HEK293 (cell line): ENCODE measurements at regions not wholly inside any gene's neighbourhood (a gene's known extent, or its start where the extent isn't known, plus 50 kb on each side); places are given as distances from the start of the nearest gene placed in this dataset.

Experiments used
- CTCF ChIA-PET: fragments of 350-600 bp; formaldehyde crosslinking; extraction: SDS; loops from one replicate; lab custom pipeline; 2021; ENCODE audit warnings: antibody characterized with exemption; lab: Yijun Ruan, JAX
- POLR2A ChIA-PET: fragments of 300-600 bp; formaldehyde crosslinking; extraction: SDS; loops from one replicate; lab custom pipeline; 2020; ENCODE audit warnings: antibody characterized with exemption, inconsistent platforms; lab: Yijun Ruan, JAX
- H3K27ac ChIP-seq: fragments of 200-500 bp; sonication (Bioruptor generic); 2 replicates; pipeline ENCODE4 v1.5.1; 2014; ENCODE audit warnings: low read depth, low read length, control low read depth, inconsistent platforms; ENCODE audit errors: extremely low read depth
- H3K36me3 ChIP-seq, 2 experiments: fragments of 200-500 bp in 1 of 2; sonication (Bioruptor generic) in 1 of 2; 1 replicate in 1 of 2; 2 replicates in 1 of 2; pipeline ENCODE4 v1.5.1; 2014 to 2017; ENCODE audit warnings: inconsistent platforms in 2 of 2, low read length in 2 of 2; ENCODE audit not compliant: control insufficient read depth in 2 of 2, insufficient read depth in 1 of 2
- H3K4me1 ChIP-seq: fragments of 200-500 bp; sonication (Bioruptor generic); 2 replicates; pipeline ENCODE4 v1.5.1; 2014; ENCODE audit warnings: mild to moderate bottlenecking, low read length, inconsistent platforms; ENCODE audit not compliant: control insufficient read depth, insufficient read depth
- H3K4me3 ChIP-seq: 2 replicates; pipeline ENCODE4 v1.5.1; 2011; ENCODE audit warnings: low read depth, mild to moderate bottlenecking, control low read depth, low read length, moderate library complexity
- H3K9me3 ChIP-seq: fragments of 200-500 bp; sonication (Bioruptor generic); 2 replicates; pipeline ENCODE4 v1.5.1; 2014; ENCODE audit warnings: low read depth, low read length, inconsistent platforms; ENCODE audit not compliant: control insufficient read depth, insufficient read depth
- CTCF ChIP-seq: fragments of 450-650 bp; formaldehyde crosslinking; IDR thresholded peaks from 2 replicates; pipeline ENCODE4 v1.5.1; 2016; ENCODE audit warnings: missing biosample characterization, missing genetic modification characterization
- GFI1B ChIP-seq: fragments of 450-650 bp; formaldehyde crosslinking; IDR thresholded peaks from 2 replicates; pipeline ENCODE4 v1.5.1; 2016; ENCODE audit warnings: missing biosample characterization, missing genetic modification characterization
- GLIS1 ChIP-seq: fragments of 450-650 bp; formaldehyde crosslinking; IDR thresholded peaks from 2 replicates; pipeline ENCODE4 v1.5.1; 2016; ENCODE audit warnings: missing biosample characterization, missing genetic modification characterization
- INSM2 ChIP-seq: fragments of 450-650 bp; formaldehyde crosslinking; IDR thresholded peaks from 2 replicates; pipeline ENCODE4 v1.5.1; 2016; ENCODE audit warnings: missing biosample characterization, missing genetic modification characterization
- KLF8 ChIP-seq: fragments of 450-650 bp; formaldehyde crosslinking; IDR thresholded peaks from 2 replicates; pipeline ENCODE4 v1.5.1; 2016; ENCODE audit warnings: missing biosample characterization, missing genetic modification characterization
- MEIS1 ChIP-seq: sonication (generic); formaldehyde crosslinking; IDR thresholded peaks from 2 replicates; pipeline ENCODE4 v1.8.1; 2022; ENCODE audit warnings: missing genetic modification reagents, mild to moderate bottlenecking, borderline replicate concordance
- REST ChIP-seq: fragments of 450-650 bp; formaldehyde crosslinking; IDR thresholded peaks from 2 replicates; pipeline ENCODE4 v1.5.1; 2016; ENCODE audit warnings: missing biosample characterization, missing genetic modification characterization
- SP2 ChIP-seq: fragments of 450-650 bp; formaldehyde crosslinking; IDR thresholded peaks from 2 replicates; pipeline ENCODE4 v1.5.1; 2016; ENCODE audit warnings: missing biosample characterization, missing genetic modification characterization
- ZBTB44 ChIP-seq: fragments of 450-650 bp; IDR thresholded peaks from 2 replicates; pipeline ENCODE4 v1.5.1; 2018; ENCODE audit warnings: missing biosample characterization, mild to moderate bottlenecking, missing genetic modification characterization
- ZBTB48 ChIP-seq: fragments of 450-650 bp; formaldehyde crosslinking; IDR thresholded peaks from 2 replicates; pipeline ENCODE4 v1.5.1; 2016; ENCODE audit warnings: missing biosample characterization, missing genetic modification characterization
- ZNF175 ChIP-seq: fragments of 450-650 bp; formaldehyde crosslinking; IDR thresholded peaks from 2 replicates; pipeline ENCODE4 v1.5.1; 2016; ENCODE audit warnings: missing biosample characterization, missing genetic modification characterization
- ZNF24 ChIP-seq: fragments of 450-650 bp; formaldehyde crosslinking; IDR thresholded peaks from 2 replicates; pipeline ENCODE4 v1.5.1; 2016; ENCODE audit warnings: missing biosample characterization, missing genetic modification characterization
- ZNF350 ChIP-seq: fragments of 450-650 bp; formaldehyde crosslinking; IDR thresholded peaks from 2 replicates; pipeline ENCODE4 v1.5.0; 2017; ENCODE audit warnings: missing biosample characterization, mild to moderate bottlenecking, missing genetic modification characterization
- ZNF362 ChIP-seq: fragments of 450-650 bp; formaldehyde crosslinking; IDR thresholded peaks from 2 replicates; pipeline ENCODE4 v1.5.1; 2016; ENCODE audit warnings: missing biosample characterization, missing genetic modification characterization
- ZNF530 ChIP-seq: fragments of 450-650 bp; formaldehyde crosslinking; IDR thresholded peaks from 2 replicates; pipeline ENCODE4 v1.5.1; 2016; ENCODE audit warnings: low read depth, missing biosample characterization, missing genetic modification characterization
- ZNF626 ChIP-seq: fragments of 450-650 bp; sonication (Bioruptor Pico); formaldehyde crosslinking; IDR thresholded peaks from 2 replicates; pipeline ENCODE4 v1.5.1; 2018; ENCODE audit warnings: missing biosample characterization, missing genetic modification characterization, inconsistent platforms
- ZNF654 ChIP-seq: fragments of 450-650 bp; formaldehyde crosslinking; IDR thresholded peaks from 2 replicates; pipeline ENCODE4 v1.5.1; 2016; ENCODE audit warnings: low read depth, missing biosample characterization, missing genetic modification characterization
- ZSCAN23 ChIP-seq: fragments of 450-650 bp; formaldehyde crosslinking; IDR thresholded peaks from 2 replicates; pipeline ENCODE4 v1.5.1; 2016; ENCODE audit warnings: missing biosample characterization, missing genetic modification characterization

- Histone ChIP-seq H3K4me1 (0 out of 2 replicates have a peak, but pooled peaks cover 3% of the 10 kb centered on the region), H3K27ac (no peak overlapping the region), H3K4me3 (no peak overlapping the region), H3K9me3 (no peaks in the 10 kb centered on the region), H3K36me3 (no peaks in the 10 kb centered on the region)
- ChIA-PET CTCF (no interaction called here), POLR2A (no interaction called here)
- TF ChIP-seq ZNF626, result no peak
- TF ChIP-seq CTCF (tag by site-specific recombination), result no peak
- no peak for TF ChIP-seq ZBTB44
- TF ChIP-seq REST (tag by site-specific recombination), result no peak
- no peak for TF ChIP-seq MEIS1 (CRISPR knock-in tag)
- no peak for TF ChIP-seq ZNF24
- no peak for TF ChIP-seq INSM2
- TF ChIP-seq ZNF175, result no peak
- TF ChIP-seq ZBTB48 (tag by site-specific recombination), result no peak
- TF ChIP-seq GFI1B (tag by site-specific recombination), result no peak
- TF ChIP-seq ZSCAN23 (tag by site-specific recombination), result no peak
Observed at GRCh38 chr20:1761116-1761515, 103.5 kb upstream of the SIRPG start.

GRCh38 chr20:1758765-1759164 is 101.2 kb upstream of the SIRPG start:
- ChIA-PET POLR2A (no interaction called here), CTCF (interaction anchor here (0.7 to 1.0 kb wide), 2 partner anchors 18 to 89 kb away, joined by 3 to 4 read pairs; no protein-coding TSS in a partner anchor)
- Histone ChIP-seq H3K36me3 (no peaks in the 10 kb centered on the region), H3K4me1 (no peaks in the 10 kb centered on the region), H3K27ac (no peak overlapping the region), H3K4me3 (no peak overlapping the region), H3K9me3 (no peaks in the 10 kb centered on the region)
- TF ChIP-seq GLIS1 (tag by site-specific recombination) (no peak), KLF8 (tag by site-specific recombination) (no peak), ZNF654 (tag by site-specific recombination) (no peak), ZNF530 (tag by site-specific recombination) (no peak), ZNF362 (tag by site-specific recombination) (no peak), ZBTB48 (tag by site-specific recombination) (no peak), ZNF350 (no peak), SP2 (tag by site-specific recombination) (no peak)
